D721Med (cell line): ENCODE measurements at regions not wholly inside any gene's neighbourhood (a gene's known extent, or its start where the extent isn't known, plus 50 kb on each side); places are given as distances from the start of the nearest gene placed in this dataset.

Experiments
- DNase-seq: peaks from one replicate; pipeline ENCODE4 v3.0.0; 2011; ENCODE audit warnings: low spot score; ENCODE audit not compliant: insufficient read length
- FAIRE-seq: peaks from 2 replicates; lab custom pipeline; 2011; peaks lifted over from hg19 to GRCh38; lab: Jason Lieb, UNC
- TF ChIP-seq, protein P1 (sequence below): IDR thresholded peaks from 2 replicates; pipeline ENCODE4 v1.5.1; 2012; ENCODE audit warnings: mild to moderate bottlenecking, control low read depth; ENCODE audit not compliant: insufficient read depth; ENCODE audit errors: missing control alignments

DNA sequence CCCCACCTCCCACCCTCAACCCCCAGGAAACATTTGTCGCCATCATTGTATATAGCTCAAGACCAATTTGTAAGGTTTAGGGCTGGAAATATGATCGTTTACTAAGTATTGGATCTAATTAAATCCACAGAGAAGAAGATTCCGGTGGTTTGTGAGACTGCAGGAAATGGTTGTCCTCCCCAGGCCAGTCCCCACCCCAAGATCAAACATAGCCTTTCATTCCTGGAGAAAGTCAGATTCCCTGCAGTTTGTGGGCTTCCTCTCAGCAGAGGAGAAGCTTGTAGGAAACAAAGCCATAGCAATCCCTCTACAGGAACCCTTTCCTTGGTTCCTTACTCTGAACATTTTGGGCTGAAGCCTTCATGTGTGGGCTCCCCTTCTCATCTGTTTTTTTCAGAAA is 79.2 kb upstream of the TBCA start:
- FAIRE-seq (no peak), DNase-seq (no peak)
- TF ChIP-seq, protein P1, sequence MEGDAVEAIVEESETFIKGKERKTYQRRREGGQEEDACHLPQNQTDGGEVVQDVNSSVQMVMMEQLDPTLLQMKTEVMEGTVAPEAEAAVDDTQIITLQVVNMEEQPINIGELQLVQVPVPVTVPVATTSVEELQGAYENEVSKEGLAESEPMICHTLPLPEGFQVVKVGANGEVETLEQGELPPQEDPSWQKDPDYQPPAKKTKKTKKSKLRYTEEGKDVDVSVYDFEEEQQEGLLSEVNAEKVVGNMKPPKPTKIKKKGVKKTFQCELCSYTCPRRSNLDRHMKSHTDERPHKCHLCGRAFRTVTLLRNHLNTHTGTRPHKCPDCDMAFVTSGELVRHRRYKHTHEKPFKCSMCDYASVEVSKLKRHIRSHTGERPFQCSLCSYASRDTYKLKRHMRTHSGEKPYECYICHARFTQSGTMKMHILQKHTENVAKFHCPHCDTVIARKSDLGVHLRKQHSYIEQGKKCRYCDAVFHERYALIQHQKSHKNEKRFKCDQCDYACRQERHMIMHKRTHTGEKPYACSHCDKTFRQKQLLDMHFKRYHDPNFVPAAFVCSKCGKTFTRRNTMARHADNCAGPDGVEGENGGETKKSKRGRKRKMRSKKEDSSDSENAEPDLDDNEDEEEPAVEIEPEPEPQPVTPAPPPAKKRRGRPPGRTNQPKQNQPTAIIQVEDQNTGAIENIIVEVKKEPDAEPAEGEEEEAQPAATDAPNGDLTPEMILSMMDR, result no peak

DNA sequence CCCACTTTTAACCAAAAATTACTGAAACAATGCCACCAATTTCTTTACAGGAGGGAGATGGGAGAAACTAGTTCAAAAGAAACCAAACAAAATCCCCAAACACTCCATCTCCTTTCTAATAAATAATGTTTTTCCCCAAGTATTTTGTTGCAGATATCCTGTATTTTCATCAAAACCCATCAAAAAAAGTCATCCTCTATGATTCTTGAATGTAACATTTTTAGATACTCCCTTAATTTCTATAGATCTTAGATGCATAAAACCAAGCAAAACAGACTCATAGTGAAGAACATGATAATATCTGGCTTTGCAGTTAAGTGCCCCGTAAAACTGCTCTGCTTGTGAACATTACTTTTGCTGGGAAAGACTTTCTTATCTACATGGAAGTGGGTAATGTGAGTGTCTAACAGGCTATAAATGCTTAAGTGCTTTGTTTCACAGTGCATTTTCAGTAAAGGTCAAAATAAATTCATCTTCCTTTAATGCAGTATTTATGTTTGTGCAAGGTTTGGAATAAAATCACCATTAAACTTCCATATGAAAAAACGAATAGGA is 77.3 kb upstream of the TBCA start:
- TF ChIP-seq, protein P1, result no peak
- DNase-seq (no peak), FAIRE-seq (peak; percentile 46)

DNA sequence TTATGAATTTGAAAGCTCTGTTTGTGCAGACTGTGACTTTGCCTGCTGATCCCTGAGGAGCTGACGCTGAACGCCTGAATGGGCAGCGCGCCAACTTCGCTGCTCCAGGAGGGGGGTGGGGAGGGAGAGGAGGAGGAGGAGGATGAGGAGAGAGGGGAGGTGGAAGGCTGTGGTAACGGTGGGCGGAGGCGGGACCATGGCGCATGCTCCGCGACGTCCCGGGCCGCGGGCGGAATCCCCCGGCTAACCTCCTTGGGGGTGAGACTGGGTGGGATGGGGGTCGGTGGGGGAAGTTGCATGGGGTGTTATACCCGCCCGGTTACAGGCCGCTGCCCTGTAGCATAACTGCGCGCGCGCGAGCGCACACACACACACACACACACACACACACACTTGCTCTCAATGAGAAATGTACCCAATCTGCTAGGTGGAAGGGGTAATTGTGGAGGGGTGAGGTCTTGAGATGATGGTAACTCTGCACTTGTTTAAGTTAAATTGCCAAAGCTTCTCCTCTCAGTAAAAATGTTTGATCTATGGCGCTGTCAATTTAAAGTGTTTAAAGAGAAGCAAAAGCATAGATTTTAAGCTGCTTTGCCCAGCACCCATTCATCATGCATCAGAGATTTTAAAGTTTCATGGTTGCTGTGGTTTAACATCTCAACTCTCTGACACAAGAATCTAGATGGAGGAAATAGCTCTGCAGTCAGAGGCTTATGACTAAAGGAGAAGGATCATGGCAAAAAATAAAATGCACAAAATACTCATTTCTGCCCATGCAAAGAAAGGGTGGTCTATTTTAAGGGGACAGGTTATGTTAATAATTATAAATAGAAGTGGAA is 76.6 kb upstream of the TBCA start:
- no peak for FAIRE-seq
- TF ChIP-seq, protein P1, result no peak
- no peak for DNase-seq

DNA sequence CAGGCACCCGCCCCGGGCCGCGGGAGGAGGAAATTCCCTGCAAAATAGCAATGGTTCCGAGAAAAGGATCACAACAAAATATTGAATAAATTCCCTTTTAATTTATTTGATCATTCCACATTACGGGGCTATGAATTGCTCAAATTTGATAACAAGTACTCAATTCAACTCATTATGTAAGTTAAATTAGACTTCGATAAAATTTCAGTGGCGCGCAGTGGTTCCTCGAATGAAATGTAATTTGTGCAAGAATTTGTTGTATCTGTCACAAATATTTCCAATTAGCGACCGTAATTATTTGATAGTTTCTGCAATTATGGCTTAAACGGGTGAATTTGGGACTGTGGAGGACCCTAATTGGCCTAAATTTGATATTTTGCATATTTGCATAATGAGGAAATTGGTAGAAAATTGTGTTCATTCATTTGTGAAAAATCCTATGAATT is 76.0 kb upstream of the TBCA start:
- TF ChIP-seq, protein P1, result no peak
- FAIRE-seq (no peak), DNase-seq (no peak)

DNA sequence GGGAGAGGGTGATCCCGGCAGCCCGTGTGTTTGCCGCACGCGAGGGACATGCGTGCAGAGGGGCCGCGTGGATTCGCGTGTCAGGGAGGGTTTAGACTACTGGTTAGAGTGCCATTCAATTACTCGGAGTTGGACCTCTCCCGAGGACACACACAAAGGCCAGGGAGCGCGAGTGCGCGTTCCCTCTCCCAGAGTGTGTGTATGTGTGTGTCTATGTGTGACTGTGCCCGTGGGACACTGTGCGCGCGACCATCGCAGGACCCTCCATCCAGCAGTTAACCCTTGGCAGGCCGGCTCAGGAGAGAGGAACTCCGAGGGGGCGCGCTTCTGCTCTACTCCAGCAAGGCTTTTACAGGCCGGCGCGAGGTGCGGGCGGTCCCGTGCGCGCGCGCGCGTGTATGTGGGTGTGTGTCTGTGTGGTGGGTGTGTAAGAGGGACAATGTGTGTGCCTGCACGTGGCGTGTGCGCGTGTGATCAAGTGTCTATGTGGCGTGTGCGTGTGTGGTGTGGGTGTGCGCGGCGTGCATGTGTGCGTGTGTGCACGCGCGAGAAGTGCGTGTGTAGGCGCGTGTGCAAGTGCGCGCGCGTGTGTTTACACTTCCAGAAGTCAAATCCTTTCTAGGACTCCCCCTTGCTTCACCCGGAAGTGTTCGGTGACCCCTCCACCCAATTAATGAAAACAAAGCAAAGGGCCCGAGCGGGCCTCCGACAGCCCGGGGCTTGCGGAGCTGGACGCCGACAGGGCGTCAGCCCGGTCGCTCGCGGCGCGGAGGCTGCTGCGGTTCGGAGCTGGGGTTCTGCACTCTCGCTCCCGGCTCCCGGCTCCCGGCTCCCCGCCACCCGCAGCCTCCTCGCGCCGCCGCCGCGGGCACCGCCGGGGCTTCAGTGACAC is 75.3 kb upstream of the TBCA start:
- DNase-seq (no peak), FAIRE-seq (no peak)
- TF ChIP-seq, protein P1, result no peak

DNA sequence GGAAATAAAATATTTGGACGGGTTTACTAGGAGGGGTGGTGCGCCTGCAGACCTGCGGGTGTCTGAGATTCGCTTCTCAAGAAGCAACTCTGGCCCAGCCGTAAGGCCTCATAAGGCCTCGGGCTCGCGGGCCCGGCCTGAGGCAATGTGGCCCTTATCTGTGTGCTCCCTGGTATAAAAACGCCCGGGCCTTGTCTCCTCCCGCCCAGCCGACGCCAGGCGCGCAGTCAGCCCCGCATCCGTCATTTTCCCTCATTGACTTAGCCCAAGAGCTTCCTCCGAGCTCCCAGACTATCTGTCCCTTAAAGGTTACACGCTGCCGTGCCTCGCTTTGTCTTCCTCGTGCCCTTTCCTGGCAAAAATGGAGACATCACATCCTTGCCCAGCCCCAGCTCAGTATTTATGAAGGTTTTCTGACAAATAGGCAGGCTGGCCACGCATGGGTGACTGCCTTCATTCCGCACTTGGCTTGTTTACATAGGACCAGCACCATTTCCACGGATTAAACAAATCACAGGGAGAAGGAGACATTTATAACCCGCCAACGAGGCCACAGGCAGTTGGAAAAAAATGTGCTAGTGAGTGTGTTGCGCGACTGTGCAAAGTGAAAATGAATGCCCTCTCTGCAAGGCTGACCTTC is 74.5 kb upstream of the TBCA start:
- DNase-seq (no peak), FAIRE-seq (no peak)
- TF ChIP-seq, protein P1, result no peak
